HG03565 (cell line): ENCODE measurements at regions not wholly inside any gene's neighbourhood (a gene's known extent, or its start where the extent isn't known, plus 50 kb on each side); places are given as distances from the start of the nearest gene placed in this dataset.

Source experiments
- ATAC-seq: cut with Tn5 transposase; IDR thresholded peaks from one replicate; pipeline ENCODE4 v1.9.1; 2021; ENCODE audit warnings: mild to moderate bottlenecking, moderate library complexity; ENCODE audit not compliant: unreplicated experiment

DNA sequence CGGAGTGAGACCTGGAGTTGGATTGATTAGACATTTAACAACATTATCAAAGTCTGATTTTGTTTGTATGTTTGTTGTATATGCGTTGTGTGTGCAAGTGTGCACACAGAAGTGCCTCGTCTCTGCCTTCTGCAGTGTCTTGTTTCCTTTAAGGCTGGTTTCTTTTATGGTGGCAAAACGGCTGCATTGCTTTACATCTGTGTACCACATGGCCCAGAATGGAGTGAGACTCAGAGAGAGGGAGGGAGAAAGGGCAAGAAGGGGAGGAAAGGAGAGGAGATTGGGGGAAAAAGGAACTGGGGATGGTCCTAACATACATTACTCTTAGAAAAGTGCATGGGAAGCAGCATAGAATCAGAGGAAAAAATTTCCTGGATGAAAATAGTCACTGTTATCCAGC is 99.7 kb upstream of the WLS start:
- ATAC-seq: no peak

DNA sequence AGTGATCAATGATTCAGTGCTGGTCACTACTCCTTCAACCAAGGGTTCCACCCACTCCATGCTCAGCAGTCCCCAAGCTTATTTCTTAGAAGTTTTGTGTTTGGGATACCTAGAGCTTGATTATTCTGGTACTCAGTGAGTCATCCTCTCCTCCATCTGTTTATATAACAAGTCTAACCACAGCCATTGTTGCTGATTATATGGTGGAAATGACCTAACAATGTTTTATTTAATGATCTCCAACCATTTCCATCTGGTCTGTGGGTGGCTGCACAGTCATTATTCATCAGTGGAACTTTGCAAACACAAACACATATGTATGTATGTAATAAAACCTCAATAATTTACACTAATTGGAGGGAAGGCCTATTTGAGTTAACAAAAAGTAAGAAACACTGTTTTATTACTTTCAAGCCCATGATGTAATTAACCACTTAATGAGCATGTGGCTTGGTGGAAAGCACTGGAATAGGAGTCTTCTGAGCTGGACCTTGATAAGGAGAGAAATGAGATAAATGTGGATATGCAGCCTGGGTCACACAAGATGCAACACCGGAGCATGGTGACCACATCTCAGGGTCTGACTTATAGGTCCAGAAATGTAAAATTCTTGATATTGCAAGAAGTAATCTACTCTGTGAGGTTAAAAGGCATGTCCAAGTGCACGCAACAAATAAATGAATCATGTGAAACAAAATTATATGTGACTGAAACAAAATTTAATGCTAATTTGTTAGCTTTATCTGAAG is 99.0 kb upstream of the WLS start:
- no peak for ATAC-seq

DNA sequence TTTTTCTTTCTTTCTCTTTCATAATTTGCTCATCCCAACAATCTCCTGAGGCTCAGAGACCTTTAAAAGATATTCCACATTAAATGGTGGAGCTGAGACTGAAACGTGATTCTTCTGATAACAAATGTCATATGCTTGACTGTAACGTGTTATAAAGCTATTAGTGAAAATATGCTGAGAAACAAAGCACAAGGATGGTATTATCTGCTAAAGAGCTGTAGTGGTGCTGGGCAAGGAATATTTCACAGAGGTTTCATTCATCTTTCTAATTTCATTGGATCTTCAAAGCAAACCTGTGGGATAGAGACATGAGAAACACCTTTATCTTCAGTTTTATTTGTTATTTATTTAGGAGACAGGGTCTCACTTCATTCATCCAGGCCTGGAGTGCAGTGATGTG is 98.1 kb upstream of the WLS start:
- ATAC-seq: no peak

DNA sequence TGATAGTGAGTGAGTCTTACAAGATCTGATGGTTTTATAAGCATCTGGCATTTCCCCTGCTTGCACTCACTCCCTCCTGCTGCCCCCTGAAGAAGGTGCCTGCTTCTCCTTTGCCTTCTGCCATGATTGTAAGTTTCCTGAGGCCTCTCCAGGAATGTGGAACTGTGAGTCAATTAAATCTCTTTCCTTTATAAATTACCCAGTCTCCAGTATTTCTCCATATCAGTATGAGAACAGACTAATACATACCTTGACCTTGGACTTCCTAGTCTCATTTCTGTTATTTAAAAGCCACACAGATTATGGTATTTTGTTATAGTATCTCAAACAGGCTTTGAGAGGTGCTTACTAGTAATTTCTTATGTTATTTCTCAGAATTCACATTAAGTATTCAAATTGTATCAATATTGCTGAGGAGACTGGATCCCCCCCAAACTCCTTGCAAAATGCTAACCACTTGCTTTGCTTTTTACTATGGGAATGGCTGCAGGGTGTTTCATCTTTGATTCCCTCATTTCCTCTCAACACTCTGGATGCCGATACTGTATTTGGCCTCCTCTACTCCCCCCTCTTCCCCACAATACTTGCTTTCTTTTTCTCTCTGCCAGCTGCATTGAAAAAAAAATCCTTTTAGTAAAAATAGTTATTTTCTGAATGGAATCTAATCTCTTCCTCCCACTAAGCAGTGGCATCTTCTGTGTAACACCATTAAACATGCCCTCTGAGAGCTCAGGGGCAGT is 96.9 kb upstream of the WLS start:
- no peak for ATAC-seq

DNA sequence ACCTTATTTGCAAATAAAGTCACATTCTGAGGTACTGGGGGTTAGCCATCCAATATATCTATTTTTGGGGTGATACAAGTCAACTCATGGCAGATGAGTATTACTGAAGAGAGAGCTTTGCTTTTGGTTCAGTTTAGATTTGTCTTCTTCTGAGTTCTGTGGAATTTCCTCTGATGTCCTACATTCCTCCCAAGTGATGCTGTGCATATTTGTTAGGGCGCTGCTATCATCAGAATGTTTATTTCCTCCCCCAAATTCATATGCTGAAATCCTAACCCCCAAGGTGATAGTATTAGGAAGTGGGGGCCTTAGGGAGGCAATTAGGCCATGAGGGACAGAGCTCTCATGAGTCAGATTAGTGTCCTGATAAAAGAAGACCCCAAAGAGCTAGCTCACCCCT is 96.2 kb upstream of the WLS start:
- no peak for ATAC-seq

DNA sequence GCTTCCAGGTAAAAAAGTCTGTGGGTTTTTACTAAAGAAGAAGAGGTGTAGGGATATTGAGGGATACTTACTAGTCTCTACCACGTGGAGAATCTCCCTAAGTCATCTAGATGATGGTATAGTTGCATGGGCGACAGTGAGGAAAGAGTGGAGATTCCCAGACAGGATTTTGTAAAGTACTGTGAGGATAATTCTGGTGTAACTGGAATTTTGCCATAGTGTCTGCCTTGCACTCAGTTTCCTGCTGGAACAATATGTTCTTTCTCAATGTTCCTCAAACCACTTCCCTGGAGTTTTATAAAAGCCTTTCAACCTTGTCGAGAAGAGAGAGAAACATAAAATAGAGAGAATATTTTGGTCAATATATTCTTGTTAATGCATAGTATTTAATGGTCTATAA is 95.1 kb upstream of the WLS start:
- ATAC-seq: no peak

DNA sequence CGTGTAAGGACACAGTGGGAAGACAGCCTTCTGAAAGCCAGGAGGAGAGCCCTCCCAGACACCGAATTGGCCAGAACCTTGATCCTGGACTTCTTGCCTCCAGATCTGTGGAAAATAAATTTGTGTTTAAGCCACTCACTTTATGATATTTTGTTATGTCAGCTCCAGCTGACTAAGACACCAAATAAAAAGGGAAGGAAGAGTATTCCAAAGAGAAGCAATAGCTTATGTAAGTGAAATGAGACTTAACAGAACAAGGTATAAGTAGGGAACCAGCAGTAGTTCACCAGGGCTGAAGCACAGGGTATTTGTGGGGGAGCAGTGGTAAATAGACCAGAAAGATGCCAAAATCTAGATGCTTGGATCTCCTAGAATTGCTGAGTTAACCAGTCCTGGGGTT is 94.2 kb upstream of the WLS start:
- ATAC-seq: no peak

DNA sequence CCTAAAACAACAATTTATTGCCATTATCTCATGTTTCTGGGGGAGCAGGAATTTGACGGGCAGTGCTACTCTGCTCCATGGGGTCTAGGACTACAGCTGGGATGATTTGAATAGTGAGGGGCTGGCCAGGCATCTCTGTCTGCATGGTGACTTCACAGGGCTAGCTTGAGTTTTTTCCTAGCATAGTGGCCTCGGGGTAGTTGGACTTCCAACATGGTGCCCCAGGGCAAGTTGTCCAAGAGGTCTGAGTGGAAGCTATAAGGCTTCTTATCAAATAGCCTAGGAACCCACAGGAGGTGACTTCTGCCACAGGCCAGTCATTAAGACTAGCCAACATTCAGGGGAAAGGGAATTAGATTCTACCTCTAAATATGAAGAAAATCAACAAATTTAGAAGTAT is 92.0 kb upstream of the WLS start:
- no peak for ATAC-seq

DNA sequence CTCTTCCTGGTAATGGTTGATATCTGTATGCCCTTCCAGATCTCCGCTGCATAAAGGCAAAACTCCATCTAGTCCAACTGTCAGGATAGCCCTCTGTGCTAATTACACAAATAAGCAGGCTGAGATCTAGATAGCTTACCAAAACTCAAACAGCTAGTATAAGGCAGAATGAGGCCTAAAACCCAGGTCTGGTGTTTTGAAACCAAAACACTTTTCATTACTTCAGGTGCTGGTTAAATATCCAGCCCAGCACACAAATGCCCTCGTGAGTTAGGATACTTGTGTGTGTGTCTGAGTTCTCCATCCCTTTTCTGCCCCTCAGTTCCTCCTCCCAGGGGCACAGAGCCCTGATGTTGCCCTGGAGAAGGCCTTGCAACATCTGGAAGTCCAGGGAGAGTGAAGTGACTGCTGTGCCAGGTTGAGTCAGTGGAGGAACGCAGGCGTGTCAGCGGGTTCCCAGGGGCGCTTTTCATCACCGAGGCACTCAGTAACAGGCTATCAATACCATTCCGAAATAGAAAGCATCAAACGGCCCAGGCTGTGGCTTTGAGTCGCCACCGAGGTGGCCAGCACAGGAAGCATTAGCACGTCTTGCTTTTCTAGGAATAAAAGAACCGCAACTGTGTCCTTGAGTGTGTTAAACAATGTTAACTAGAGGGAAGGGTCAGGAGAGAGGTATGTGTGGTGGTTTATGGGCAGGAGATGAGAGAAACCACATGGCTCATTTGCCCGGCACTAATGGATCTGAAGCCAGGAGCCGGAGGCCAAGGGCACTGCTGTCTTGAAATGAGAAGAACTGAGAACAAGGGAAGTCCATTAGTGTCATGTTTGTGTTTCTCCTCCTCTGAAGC is 90.7 kb upstream of the WLS start:
- no peak for ATAC-seq

DNA sequence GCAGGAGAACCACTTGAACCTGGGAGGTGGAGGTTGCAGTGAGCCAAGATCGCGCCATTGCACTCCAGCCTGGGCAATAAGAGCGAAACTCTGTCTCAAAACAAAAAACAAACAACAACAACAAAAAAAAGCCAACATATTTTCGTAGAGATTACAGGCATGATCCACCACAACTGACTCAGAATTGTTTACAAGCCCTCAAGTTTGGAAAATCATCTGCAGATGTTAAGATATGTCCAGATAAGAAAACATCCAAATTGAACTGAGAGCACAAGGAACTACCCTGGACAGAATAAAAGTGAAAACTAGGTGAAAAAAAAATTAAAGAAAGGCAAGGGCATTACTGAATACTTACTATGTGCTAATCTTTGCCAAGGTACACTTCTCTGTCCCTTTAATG is 89.8 kb upstream of the WLS start:
- no peak for ATAC-seq

DNA sequence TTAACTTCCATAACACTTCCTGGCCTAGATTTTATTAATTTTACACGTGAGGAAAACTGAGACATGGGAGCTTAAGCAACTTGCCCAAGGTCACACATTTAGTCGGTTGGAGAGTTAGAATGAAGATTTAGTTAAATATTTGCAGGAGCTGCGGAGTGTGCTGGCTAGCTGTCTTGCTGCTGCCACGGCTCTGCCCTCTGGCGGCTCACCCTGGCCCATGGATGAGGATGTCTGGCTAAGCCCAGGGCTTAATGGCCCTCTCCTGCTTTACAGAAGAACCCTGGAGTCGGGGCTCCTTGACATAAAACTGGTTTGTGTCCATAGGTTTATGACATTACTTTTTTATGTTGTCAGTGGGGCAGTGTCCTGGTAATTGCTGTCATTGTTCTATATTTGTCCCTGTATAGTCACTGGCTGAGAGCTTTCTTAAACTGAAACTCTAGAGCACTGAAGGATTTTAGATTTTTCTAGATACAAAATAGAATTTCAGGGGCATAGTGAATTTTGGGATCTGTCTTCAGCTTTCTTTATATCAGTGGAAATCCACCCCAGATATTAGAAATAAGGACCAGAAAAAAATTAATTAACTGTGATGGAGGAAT is 88.9 kb upstream of the WLS start:
- ATAC-seq: no peak

DNA sequence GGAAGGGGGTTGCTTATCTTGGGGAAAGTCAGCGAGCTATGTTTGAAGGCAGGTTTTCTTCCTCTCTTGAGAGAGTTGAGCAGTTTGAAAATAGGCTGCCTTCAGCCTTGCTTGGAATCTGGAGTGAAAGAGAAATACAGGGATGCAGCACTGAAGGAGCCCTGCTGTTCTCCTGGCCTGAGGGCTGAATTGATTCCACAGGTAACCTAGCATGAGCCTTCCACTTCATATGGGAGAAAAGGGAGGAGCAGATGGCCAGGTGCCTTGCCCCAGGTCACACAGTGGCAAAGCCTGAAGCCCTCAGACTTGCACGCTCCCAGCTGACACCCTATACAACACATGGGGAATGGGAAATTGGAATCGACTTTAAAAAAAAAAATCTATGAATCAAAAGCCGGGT is 88.0 kb upstream of the WLS start:
- ATAC-seq: no peak

DNA sequence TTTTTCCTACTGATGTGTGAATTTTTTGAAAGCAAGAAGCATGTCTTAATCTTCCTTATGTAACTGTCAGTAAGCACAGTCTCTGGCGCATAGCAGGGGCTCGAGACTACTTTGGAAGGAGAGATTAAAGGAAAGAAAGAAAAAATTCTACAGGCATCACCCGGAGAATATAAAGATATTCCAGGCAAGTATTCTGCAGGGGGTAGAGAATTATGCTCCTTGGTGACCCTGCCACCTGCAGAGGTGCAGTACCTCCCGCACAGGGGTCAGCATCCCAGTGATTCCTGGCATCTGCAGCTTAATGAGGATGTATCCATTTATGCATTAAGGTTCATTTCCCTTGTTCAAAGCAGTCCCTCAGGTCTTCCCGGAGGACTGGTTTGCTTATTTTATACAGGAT is 87.6 kb upstream of the WLS start:
- no peak for ATAC-seq

DNA sequence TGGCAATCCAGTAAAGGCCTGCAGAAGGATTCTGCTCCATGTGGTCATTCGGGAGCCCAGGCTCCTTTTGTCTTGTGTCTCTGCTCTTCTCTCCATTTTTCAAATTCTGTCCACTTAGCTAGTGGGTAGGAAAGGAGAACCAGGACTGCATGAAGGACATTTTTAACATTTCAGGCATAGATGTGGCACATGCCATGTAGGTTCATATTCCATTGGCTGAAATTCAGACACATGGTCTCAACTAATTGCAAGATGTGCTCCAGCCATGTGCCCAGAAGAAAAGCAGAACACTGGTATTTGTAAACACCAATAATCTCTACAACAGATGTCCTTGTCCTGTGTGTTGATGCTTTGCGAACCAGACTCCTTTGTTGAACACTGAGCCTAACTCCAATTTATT is 85.2 kb upstream of the WLS start:
- ATAC-seq: no peak

DNA sequence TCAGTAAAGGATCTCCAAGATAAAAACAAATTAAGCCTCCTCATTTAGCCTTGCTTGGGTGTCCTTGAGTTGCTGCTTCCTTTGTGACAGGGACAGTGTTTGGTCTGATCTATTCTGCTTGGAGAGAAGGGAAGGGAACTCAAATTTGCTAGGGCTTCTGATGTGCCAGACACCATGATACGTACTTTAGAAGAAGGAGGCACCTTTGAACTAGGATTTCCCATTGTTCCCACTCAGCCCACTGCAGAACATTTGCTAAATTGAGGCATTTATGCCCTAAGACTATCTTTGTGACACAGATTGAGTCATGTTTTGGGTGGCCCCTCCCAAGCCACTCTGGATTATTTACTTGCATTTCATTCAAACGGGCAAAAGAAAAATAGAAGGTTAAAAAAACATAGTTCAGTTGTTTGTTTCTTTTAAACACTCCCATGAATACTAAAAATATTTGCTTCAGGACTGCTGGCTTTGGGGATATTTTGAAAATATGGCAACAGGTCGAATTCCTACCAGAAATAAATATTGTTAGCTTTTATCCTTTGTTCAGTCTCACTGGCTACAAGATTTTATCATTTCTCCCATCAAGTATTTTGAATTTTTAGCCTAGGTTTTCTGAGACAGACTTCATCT is 81.9 kb upstream of the WLS start:
- ATAC-seq: no peak

DNA sequence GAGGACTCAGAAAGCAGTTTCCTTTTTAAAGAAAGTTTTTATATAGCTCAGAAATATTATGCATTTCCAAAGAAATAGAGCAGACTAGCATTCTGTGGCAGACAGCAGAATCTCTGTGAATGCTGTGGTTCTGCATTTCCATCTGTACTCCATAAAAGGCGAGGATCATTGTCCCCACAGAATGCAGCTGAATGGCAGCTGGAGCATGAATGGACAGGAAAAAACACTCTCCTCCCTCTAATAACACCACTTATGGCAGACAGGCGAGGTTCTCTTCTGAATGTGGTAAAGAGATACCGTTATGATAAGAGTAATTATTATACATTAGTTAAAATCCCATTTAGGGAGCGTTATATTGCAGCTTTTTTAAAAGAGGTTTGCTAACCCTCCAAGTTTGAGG is 81.4 kb upstream of the WLS start:
- no peak for ATAC-seq

DNA sequence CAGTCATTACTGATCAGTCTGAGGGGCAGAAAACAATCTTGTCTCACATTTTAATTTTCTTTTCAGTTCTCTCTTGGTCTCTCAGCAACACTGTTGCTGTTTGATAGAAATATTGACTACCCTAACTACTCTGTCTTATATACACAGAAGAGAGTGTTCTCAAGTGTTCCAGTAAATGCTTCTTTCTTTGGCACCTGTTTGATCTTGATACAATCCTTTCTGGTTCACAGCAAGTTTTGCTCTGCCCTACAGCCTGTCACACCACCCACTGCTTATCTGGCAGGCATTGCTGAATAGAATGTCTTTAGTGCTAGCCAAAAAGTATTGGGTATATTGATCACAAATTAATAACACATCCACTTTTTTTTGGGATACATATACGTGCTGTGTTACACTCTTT is 75.7 kb upstream of the WLS start:
- ATAC-seq: no peak

DNA sequence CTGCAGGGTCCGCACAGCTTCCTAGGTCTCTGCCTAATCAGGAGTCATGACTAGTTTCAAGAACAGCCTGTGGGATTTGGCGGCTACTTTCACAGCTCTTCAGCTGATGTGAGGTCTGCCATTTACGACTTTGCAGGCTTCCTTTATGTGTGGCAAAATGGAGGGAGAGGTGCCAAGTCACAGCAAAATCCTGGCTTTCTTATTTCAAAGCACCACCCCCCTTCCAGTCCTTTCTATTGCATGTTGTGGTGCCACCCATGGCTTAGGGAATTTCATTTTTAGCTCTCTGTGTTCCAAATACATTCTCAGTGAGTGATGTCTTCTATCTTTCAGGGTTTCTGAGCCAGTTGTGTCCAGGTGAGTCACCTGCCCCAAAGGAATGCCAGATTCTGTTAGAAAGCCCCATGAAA is 75.1 kb upstream of the WLS start:
- ATAC-seq: no peak

DNA sequence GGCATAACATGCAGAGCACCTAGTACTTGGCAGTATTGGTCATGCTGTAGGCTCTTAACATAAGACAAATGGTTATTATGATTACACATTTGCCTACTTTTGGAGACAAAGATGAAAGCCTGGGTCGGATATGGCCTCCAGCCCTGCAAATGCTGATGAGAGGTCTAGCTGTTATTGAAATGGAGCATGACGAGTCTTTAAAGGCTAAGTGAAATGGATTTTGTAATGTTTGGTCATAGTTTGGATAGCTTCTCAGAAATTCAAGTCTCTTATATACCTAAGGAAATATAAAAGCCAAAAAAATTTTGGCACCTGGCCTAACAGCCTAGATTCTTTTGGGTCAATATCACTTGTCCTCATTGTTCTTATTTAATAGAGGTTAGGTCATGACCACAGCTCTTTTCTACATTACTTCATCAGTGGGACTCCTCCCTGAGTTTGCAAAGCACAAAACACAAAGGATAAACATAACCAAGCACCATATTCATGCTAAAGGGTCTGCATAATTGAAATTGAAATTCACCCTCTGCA is 69.2 kb upstream of the WLS start:
- ATAC-seq: no peak

DNA sequence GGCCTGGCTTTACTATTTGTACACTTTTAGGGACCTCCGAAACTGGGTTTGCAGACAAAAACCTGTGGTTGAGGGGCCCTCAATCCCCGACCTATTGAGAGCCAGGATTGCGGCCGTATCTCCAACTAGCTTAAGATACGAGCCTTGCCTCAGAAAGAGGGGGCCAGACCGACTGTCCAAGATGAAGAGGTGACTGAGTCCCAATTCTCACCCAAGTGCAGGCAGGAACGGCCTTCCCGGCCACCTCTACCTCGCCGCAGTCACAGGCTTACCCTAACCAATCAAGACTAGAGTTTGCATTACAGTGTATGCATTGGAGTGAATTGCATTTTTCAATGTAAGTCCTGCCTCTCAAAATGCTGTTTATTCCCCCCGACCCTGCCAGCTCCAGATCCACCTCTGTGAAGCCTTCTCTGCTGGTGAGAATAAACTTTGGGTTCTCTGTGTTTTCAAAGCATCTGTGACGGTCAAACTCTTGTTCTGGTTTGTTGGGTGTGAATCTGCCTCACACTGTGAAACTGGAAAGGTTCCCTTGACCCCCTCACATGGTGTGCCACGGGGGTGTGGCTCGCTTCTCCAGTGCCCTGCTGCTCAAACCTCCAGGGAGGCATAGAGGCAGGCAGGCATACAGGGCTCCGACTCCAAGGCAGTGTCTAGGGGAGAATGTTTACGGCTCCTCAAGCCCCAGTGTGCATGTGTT is 62.2 kb upstream of the WLS start:
- no peak for ATAC-seq
